Activated B cell treated with CpG ODN at 0.5 μM for 24 hours (primary cell): ENCODE measurements at regions not wholly inside any gene's neighbourhood (a gene's known extent, or its start where the extent isn't known, plus 50 kb on each side); places are given as distances from the start of the nearest gene placed in this dataset.

Source experiments
- ATAC-seq: fragments of 200-7000 bp; cut with Tn5 transposase; one replicate; pipeline ENCODE4 v1.10.0; 2021; ENCODE audit warnings: low read depth, mild to moderate bottlenecking, moderate library complexity
- CTCF ChIA-PET: fragments of 350-600 bp; sonication (Branson Sonifier 250); formaldehyde crosslinking; loops from one replicate; lab custom pipeline; 2021; ENCODE audit warnings: antibody characterized with exemption; lab: Charles Lee
- POLR2A ChIA-PET: fragments of 350-600 bp; sonication (Branson Sonifier 250); formaldehyde crosslinking; loops from one replicate; lab custom pipeline; 2021; ENCODE audit warnings: antibody characterized with exemption; lab: Charles Lee
- DNase-seq: peaks from one replicate; pipeline ENCODE4 v3.0.0; 2022
- H3K27ac Mint-ChIP-seq: one replicate; pipeline ENCODE4 v1.8.0; 2020; ENCODE audit warnings: mixed read lengths
- H3K27me3 Mint-ChIP-seq: one replicate; pipeline ENCODE4 v1.8.0; 2021; ENCODE audit warnings: mixed read lengths
- H3K36me3 Mint-ChIP-seq: one replicate; pipeline ENCODE4 v1.8.0; 2021; ENCODE audit warnings: low read depth, mixed read lengths
- H3K4me1 Mint-ChIP-seq: one replicate; pipeline ENCODE4 v1.8.0; 2021; ENCODE audit warnings: mixed read lengths
- H3K4me3 Mint-ChIP-seq: one replicate; pipeline ENCODE4 v1.8.0; 2020; ENCODE audit warnings: mild to moderate bottlenecking, mixed read lengths
- H3K9me3 Mint-ChIP-seq: one replicate; pipeline ENCODE4 v1.8.0; 2020; ENCODE audit warnings: mixed read lengths
- intact Hi-C: fragments of 100-400 bp; cut with micrococcal nuclease; formaldehyde crosslinking; loops from one replicate; pipeline ENCODE4 v1.15.1; 2024
- TF ChIP-seq, protein P1 (sequence below): fragments of 200-600 bp; IDR thresholded peaks from one replicate; pipeline ENCODE4 v1.8.0; 2022; ENCODE audit warnings: antibody characterized with exemption, mild to moderate bottlenecking

DNA sequence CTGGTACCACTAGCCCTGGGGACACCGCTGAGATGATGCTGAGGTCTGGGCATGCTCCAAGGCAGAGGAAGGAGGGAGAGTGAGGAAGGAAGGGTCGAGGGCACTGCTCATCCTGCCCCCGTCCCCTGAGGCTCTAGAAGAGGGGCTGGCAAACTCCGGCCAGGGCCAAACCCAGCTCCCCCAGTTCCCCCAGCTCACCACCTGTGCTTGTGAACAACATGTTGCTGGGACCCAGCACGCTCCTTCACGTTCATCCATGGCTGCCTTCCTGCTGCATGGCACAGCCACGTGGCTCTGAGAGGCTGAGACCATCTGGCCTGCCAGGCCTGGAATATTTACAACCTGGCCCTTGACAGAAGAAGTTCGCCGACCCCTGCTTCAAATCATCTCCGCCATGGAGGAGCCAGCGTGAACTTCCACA is 81.2 kb downstream of the RBFOX3 start:
- Mint-ChIP-seq H3K9me3 (no peaks in the 10 kb centered on the region), H3K36me3 (no peaks in the 10 kb centered on the region), H3K4me3 (no peak overlapping the region), H3K27me3 (peaks cover 4% of the 10 kb centered on the region), H3K27ac (no peak overlapping the region), H3K4me1 (no peaks in the 10 kb centered on the region)
- ChIA-PET POLR2A (no interaction called here), CTCF (no interaction called here)
- TF ChIP-seq, protein P1, sequence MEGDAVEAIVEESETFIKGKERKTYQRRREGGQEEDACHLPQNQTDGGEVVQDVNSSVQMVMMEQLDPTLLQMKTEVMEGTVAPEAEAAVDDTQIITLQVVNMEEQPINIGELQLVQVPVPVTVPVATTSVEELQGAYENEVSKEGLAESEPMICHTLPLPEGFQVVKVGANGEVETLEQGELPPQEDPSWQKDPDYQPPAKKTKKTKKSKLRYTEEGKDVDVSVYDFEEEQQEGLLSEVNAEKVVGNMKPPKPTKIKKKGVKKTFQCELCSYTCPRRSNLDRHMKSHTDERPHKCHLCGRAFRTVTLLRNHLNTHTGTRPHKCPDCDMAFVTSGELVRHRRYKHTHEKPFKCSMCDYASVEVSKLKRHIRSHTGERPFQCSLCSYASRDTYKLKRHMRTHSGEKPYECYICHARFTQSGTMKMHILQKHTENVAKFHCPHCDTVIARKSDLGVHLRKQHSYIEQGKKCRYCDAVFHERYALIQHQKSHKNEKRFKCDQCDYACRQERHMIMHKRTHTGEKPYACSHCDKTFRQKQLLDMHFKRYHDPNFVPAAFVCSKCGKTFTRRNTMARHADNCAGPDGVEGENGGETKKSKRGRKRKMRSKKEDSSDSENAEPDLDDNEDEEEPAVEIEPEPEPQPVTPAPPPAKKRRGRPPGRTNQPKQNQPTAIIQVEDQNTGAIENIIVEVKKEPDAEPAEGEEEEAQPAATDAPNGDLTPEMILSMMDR = no peak
- intact Hi-C loops = no loop called here
- DNase-seq = no peak
- no peak for ATAC-seq

- intact Hi-C loops = no loop called here
- Mint-ChIP-seq H3K9me3 (no peaks in the 10 kb centered on the region), H3K36me3 (no peaks in the 10 kb centered on the region), H3K4me3 (no peak overlapping the region), H3K4me1 (no peaks in the 10 kb centered on the region), H3K27me3 (peaks cover 2% of the 10 kb centered on the region), H3K27ac (no peak overlapping the region)
- no peak for ATAC-seq
- ChIA-PET CTCF (no interaction called here), POLR2A (no interaction called here)
- no peak for DNase-seq
- TF ChIP-seq, protein P1 = no peak
Observed at GRCh38 chr17:79528592-79529125, 82.2 kb downstream of the RBFOX3 start.

GRCh38 chr17:79527306-79527705 is 83.5 kb downstream of the RBFOX3 start:
- CTCF ChIA-PET = no interaction called here
- no peak overlapping the region for H3K27ac Mint-ChIP-seq
- peaks cover 2% of the 10 kb centered on the region for H3K27me3 Mint-ChIP-seq
- intact Hi-C loops = no loop called here
- ATAC-seq (no peak), DNase-seq (no peak)
- TF ChIP-seq, protein P1 = no peak
- no peaks in the 10 kb centered on the region for H3K4me1 Mint-ChIP-seq
- H3K9me3 Mint-ChIP-seq = no peaks in the 10 kb centered on the region
- H3K36me3 Mint-ChIP-seq = no peaks in the 10 kb centered on the region
- POLR2A ChIA-PET = no interaction called here
- no peak overlapping the region for H3K4me3 Mint-ChIP-seq

GRCh38 chr17:79525793-79526677 is 84.8 kb downstream of the RBFOX3 start:
- ChIA-PET CTCF (no interaction called here), POLR2A (no interaction called here)
- TF ChIP-seq, protein P1 = no peak
- ATAC-seq (no peak), DNase-seq (no peak)
- no peaks in the 10 kb centered on the region for H3K4me1 Mint-ChIP-seq
- H3K9me3 Mint-ChIP-seq = no peaks in the 10 kb centered on the region
- no peak overlapping the region for H3K4me3 Mint-ChIP-seq
- no peaks in the 10 kb centered on the region for H3K36me3 Mint-ChIP-seq
- peaks cover 2% of the 10 kb centered on the region for H3K27me3 Mint-ChIP-seq
- no peak overlapping the region for H3K27ac Mint-ChIP-seq
- intact Hi-C loops = no loop called here
